ENCODE measurements at regions not wholly inside any gene's neighbourhood (a gene's known extent, or its start where the extent isn't known, plus 50 kb on each side); places are given as distances from the start of the nearest gene placed in this dataset.
"Not testable (repeated sequence)": the region's sequence is repeated elsewhere in the genome, so short reads cannot be mapped to it uniquely, and the experiment has no call there.

DNA sequence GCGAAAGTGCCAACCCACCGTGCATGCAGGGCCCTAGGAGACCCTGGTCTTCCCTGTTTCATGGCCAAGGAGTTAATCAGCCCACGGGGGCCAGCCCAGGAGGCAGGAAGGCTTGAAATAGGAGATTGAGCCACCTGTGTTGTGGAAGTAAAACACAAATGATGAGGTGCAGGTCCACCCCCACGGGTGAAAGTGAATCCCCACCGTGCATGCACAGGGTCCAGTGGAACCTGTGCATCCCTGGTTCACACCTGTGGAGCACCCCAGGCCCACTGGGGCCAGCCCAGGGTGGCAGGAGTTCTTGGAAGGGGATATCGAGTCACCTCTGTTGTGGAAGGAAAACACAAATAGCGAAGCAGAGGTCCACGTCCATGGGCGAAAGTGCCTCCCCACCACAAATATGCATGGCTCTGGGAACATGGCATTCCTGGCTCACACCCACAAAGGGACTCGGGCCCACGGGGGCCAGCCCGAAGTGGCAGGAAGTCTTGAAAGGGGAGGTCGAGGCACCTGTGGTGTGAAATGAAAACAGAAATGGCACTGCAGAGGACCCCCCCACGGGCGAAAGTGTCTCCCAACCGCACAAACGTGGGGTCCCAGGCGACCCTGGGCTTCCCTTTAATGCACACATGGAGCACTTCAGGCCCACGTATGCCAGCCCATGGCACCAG lies 381.5 kb downstream of the ALG10 start:
- TF ChIP-seq JUND (IDR thresholded peaks at IDR 0.05; ENCODE audit: low read depth): no peak
- no peak for DNase-seq (ENCODE audit: low read depth in 1 of 2, low spot score in 1 of 2)
- in situ Hi-C loops (cut with HindIII; ENCODE audit: low pct_unique_long_range_greater_than_20kb, low sequenced_read_pairs): no loop called here

- in situ Hi-C loops (cut with HindIII; ENCODE audit: low pct_unique_long_range_greater_than_20kb, low sequenced_read_pairs): no loop called here
- DNase-seq (ENCODE audit: low read depth in 1 of 2, low spot score in 1 of 2): no peak
- TF ChIP-seq JUND (IDR thresholded peaks at IDR 0.05; ENCODE audit: low read depth): no peak
Observed at GRCh38 chr12:34404377-34405285, 382.3 kb downstream of the ALG10 start.

- in situ Hi-C loops (cut with HindIII; ENCODE audit: low pct_unique_long_range_greater_than_20kb, low sequenced_read_pairs): no loop called here
- TF ChIP-seq JUND (IDR thresholded peaks at IDR 0.05; ENCODE audit: low read depth): no peak
- no peak for DNase-seq (ENCODE audit: low read depth in 1 of 2, low spot score in 1 of 2)
Observed at GRCh38 chr12:34405286-34406227, 383.3 kb downstream of the ALG10 start.

DNA sequence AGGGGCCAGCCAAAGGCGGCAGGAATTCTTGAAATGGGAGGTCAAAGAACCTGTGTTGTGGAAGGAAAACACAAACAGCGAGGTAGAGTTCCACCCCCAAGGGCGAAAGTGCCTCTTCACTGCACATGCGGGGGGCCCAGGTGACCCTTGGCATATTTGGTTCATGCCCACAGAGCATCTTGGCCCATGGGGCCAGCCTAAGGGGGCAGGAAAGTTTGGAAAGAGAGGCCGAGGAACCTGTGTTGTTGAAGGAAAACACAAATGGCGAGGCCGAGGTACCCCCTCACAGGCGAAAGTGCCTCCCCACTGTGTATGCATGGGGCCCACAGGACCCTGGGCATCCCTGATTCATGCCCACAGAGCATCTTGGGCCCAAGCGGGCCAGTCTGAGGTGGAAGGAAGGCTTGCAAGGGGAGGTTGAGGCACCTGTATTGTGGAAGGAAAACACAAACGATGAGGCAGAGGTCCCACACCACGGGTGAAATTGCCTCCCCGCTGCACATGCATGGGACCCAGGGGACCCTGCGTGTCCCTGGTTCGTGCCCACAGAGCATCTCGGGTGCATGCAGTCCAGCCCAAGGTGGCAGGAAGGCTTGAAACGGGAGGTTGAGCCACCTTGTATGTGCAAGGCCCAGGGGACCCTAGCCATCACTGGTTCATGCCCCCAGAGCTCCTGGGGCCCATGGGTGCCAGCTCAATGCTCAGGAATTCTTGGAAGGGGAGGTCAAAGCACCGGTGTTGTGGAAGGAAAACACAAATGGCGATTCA lies 384.1 kb downstream of the ALG10 start:
- DNase-seq (ENCODE audit: low read depth in 1 of 2, low spot score in 1 of 2): no peak
- no peak for TF ChIP-seq JUND (IDR thresholded peaks at IDR 0.05; ENCODE audit: low read depth)
- in situ Hi-C loops (cut with HindIII; ENCODE audit: low pct_unique_long_range_greater_than_20kb, low sequenced_read_pairs): no loop called here

- DNase-seq (ENCODE audit: low read depth in 1 of 2, low spot score in 1 of 2): no peak
- in situ Hi-C loops (cut with HindIII; ENCODE audit: low pct_unique_long_range_greater_than_20kb, low sequenced_read_pairs): no loop called here
- TF ChIP-seq JUND (IDR thresholded peaks at IDR 0.05; ENCODE audit: low read depth): no peak
Observed at GRCh38 chr12:34406996-34407300, 384.7 kb downstream of the ALG10 start.

DNA sequence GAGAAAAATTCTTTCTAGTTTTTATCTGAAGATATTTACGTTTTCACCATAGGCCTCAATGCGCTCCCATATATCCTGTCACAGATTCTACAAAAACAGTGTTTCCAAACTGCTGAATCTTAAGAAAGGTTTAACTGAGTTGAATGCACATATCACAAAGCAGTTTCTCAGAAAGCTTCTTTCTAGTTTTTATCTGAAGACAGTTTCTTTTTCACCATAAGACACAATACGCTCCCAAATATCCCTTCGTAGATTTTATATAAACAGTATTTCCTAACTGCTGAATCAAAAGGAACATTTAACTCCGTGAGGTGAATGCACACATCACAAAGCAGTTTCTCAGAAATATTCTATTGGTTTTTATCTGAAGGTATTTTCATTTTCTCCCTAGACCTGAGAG lies 385.5 kb downstream of the ALG10 start:
- TF ChIP-seq JUND (IDR thresholded peaks at IDR 0.05; ENCODE audit: low read depth): no peak
- DNase-seq (ENCODE audit: low read depth in 1 of 2, low spot score in 1 of 2): no peak
- in situ Hi-C loops (cut with HindIII; ENCODE audit: low pct_unique_long_range_greater_than_20kb, low sequenced_read_pairs): no loop called here

GRCh38 chr12:34431509-34431908 lies 409.2 kb downstream of the ALG10 start:
- DNase-seq (ENCODE audit: low read depth in 1 of 2, low spot score in 1 of 2); in situ Hi-C loops (cut with HindIII; ENCODE audit: low pct_unique_long_range_greater_than_20kb, low sequenced_read_pairs): not testable (repeated sequence)

Data from T47D (cell line).